WI38 (cell line): ENCODE measurements at regions not wholly inside any gene's neighbourhood (a gene's known extent, or its start where the extent isn't known, plus 50 kb on each side); places are given as distances from the start of the nearest gene placed in this dataset.

Experiments used
- H3K4me3 ChIP-seq: 2 replicates; pipeline ENCODE4 v1.5.1; 2011; ENCODE audit warnings: low read depth, mild to moderate bottlenecking, control low read depth, low read length
- TF ChIP-seq, protein P1 (sequence below): IDR thresholded peaks from 2 replicates; pipeline ENCODE4 v1.5.1; 2012; ENCODE audit warnings: low read depth, mild to moderate bottlenecking, control low read depth, low read length

DNA sequence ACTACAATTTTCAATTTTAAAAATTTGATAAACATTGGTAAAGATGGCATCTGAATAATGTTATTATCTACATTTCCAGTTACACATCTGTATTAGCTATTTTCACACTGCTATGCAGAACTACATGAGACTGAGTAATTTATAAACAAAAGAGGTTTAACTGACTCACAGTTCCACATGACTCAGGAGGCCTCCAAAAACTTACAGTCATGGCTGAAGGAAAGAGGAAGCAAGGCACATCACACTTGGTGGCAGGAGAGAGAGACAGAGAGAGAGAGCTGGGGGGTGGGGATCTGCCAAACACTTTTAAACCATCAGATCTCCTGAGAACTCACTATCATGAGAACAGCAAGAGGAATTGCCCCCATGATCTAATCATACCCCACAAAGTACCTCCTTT, 850.0 kb downstream of the LTN1 start:
- TF ChIP-seq, protein P1, sequence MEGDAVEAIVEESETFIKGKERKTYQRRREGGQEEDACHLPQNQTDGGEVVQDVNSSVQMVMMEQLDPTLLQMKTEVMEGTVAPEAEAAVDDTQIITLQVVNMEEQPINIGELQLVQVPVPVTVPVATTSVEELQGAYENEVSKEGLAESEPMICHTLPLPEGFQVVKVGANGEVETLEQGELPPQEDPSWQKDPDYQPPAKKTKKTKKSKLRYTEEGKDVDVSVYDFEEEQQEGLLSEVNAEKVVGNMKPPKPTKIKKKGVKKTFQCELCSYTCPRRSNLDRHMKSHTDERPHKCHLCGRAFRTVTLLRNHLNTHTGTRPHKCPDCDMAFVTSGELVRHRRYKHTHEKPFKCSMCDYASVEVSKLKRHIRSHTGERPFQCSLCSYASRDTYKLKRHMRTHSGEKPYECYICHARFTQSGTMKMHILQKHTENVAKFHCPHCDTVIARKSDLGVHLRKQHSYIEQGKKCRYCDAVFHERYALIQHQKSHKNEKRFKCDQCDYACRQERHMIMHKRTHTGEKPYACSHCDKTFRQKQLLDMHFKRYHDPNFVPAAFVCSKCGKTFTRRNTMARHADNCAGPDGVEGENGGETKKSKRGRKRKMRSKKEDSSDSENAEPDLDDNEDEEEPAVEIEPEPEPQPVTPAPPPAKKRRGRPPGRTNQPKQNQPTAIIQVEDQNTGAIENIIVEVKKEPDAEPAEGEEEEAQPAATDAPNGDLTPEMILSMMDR = no peak
- H3K4me3 ChIP-seq = no peak overlapping the region

DNA sequence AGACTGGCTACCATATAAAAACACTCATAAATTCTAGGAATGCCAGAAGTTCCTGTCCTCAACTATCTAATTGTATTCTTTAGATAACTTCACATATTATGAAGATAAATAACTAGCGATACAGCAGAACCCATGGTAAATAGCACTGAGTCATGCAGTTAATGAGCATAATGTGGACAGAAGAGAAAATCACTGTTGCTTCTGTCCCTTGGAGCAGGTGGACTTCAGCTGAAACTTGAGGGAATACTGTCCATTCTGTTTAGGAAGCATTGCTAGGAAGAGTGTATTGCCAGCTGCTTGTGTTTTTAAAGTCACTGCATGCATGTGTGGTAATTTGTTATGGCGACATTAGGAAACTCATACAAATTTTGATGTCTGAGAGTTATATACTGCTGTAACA, 854.4 kb downstream of the LTN1 start:
- H3K4me3 ChIP-seq = no peak overlapping the region
- TF ChIP-seq, protein P1 = no peak

DNA sequence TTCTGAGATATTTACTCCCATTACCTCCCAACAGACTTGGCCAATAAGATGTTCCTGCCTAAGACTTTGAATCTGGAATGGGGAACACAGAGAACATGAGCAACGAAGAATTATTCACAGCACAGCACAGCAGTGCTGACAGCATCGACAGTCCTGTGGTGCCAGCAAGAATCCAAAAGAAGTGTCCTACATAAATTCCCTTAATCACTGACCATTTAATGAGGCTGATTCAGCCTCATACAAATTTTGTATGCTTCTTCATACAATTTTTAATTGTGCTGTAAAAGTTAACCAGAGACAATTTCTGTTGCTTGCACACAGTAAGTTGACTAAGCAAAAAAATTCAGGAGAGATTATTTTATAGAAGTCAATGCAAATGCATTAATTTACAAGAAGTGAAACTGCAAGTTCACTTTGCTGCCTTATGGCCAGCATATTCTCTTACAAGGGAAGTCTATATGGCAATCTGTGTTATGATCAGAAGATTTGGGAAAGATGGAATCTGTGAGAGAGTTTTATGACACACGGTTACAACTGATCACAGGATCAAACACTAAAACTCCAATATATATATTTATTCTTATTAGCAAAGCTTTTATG, 855.9 kb downstream of the LTN1 start:
- TF ChIP-seq, protein P1 = no peak
- H3K4me3 ChIP-seq = no peak overlapping the region

GRCh38 chr21:28135646-28136045, 857.0 kb downstream of the LTN1 start:
- TF ChIP-seq, protein P1 = no peak
- no peak overlapping the region for H3K4me3 ChIP-seq

DNA sequence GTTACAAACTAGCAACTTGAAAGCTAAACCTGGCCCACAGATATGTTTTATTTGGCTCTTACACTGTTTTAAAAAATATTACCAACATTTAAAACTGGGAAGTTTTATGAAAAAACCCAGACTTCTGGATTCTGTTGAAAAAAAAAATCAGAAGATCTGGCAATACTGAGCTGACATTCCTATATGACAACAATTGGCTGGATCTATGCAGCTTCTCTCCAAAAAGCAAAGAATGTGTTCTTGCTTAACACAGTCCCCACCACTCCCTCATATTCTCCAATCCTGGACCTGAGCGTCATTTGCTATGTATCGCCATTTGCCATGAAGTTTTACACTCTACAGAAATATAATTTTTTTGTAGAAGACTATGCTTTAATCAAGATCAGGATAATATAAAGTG, 859.6 kb downstream of the LTN1 start:
- H3K4me3 ChIP-seq = no peak overlapping the region
- TF ChIP-seq, protein P1 = no peak

- H3K4me3 ChIP-seq = no peak overlapping the region
- TF ChIP-seq, protein P1 = no peak
Observed at GRCh38 chr21:28132713-28133112, 860.0 kb downstream of the LTN1 start.

- TF ChIP-seq, protein P1 = no peak
- H3K4me3 ChIP-seq = no peak overlapping the region
Observed at GRCh38 chr21:28127175-28127785, 865.4 kb downstream of the LTN1 start.
